SK-N-SH treated with all-trans-retinoic acid at 6 μM for 48 hours (cell line): ENCODE measurements at regions not wholly inside any gene's neighbourhood (a gene's known extent, or its start where the extent isn't known, plus 50 kb on each side); places are given as distances from the start of the nearest gene placed in this dataset.

Experiments used
- ATAC-seq: fragments of 200-7000 bp; cut with Tn5 transposase; 3 replicates; pipeline ENCODE4 v1.9.1; 2020; ENCODE audit warnings: mild to moderate bottlenecking, moderate library complexity
- ARNTL ChIP-seq: fragments of 450-650 bp; formaldehyde crosslinking; IDR thresholded peaks from 2 replicates; pipeline ENCODE4 v1.5.0; 2020; ENCODE audit warnings: low read depth, mild to moderate bottlenecking, moderate library complexity, borderline replicate concordance
- BACH2 ChIP-seq: fragments of 250-450 bp; sonication (Bioruptor Pico); IDR thresholded peaks from 2 replicates; pipeline ENCODE4 v1.9.0; 2021; ENCODE audit warnings: mild to moderate bottlenecking, borderline replicate concordance
- CSDC2 ChIP-seq: fragments of 250-450 bp; sonication (Bioruptor Pico); IDR thresholded peaks from 2 replicates; pipeline ENCODE4 v1.5.0; 2020; ENCODE audit warnings: mild to moderate bottlenecking, moderate library complexity
- ESRRG ChIP-seq: fragments of 250-450 bp; sonication (Bioruptor Pico); IDR thresholded peaks from 2 replicates; pipeline ENCODE4 v1.6.1; 2021; ENCODE audit warnings: mild to moderate bottlenecking
- GLIS3 ChIP-seq: fragments of 250-450 bp; sonication (Bioruptor Pico); IDR thresholded peaks from 2 replicates; pipeline ENCODE4 v1.5.0; 2020; ENCODE audit warnings: mild to moderate bottlenecking, moderate library complexity
- ISL1 ChIP-seq: fragments of 250-450 bp; sonication (Bioruptor Pico); IDR thresholded peaks from 2 replicates; pipeline ENCODE4 v2.1.2; 2022; ENCODE audit warnings: mild to moderate bottlenecking, moderate library complexity
- OSR1 ChIP-seq: fragments of 250-450 bp; sonication (Bioruptor Pico); IDR thresholded peaks from 2 replicates; pipeline ENCODE4 v1.8.0; 2022; ENCODE audit warnings: moderate library complexity, mild to moderate bottlenecking, inconsistent platforms
- PPARA ChIP-seq: fragments of 250-450 bp; sonication (Bioruptor Pico); IDR thresholded peaks from 2 replicates; pipeline ENCODE4 v1.5.0; 2020; ENCODE audit warnings: mild to moderate bottlenecking, borderline replicate concordance
- RARB ChIP-seq: fragments of 250-450 bp; sonication (Bioruptor Pico); IDR thresholded peaks from 2 replicates; pipeline ENCODE4 v1.8.0; 2021; ENCODE audit warnings: mild to moderate bottlenecking, moderate library complexity
- SNAI2 ChIP-seq: fragments of 250-450 bp; sonication (Bioruptor Pico); IDR thresholded peaks from 2 replicates; pipeline ENCODE4 v1.5.0; 2020; ENCODE audit warnings: mild to moderate bottlenecking, moderate library complexity
- TCF4 ChIP-seq: fragments of 250-450 bp; sonication (Bioruptor Pico); IDR thresholded peaks from 2 replicates; pipeline ENCODE4 v1.8.0; 2021; ENCODE audit warnings: mild to moderate bottlenecking, moderate library complexity, borderline replicate concordance
- TOX ChIP-seq: fragments of 250-450 bp; sonication (Bioruptor Pico); IDR thresholded peaks from 2 replicates; pipeline ENCODE4 v1.8.0; 2021; ENCODE audit warnings: mild to moderate bottlenecking, moderate library complexity, borderline replicate concordance
- ZC3H10 ChIP-seq: fragments of 250-450 bp; sonication (Bioruptor Pico); IDR thresholded peaks from 2 replicates; pipeline ENCODE4 v1.5.1; 2021; ENCODE audit warnings: mild to moderate bottlenecking, moderate library complexity
- ZFP3 ChIP-seq: fragments of 250-450 bp; sonication (Bioruptor Pico); IDR thresholded peaks from 2 replicates; pipeline ENCODE4 v1.5.0; 2020; ENCODE audit warnings: mild to moderate bottlenecking, moderate library complexity
- ZFP30 ChIP-seq: fragments of 450-650 bp; formaldehyde crosslinking; IDR thresholded peaks from 2 replicates; pipeline ENCODE4 v1.5.0; 2022; ENCODE audit warnings: mild to moderate bottlenecking, moderate library complexity
- ZNF565 ChIP-seq: fragments of 450-650 bp; formaldehyde crosslinking; conservative IDR thresholded peaks from 2 replicates; pipeline ENCODE4 v1.5.0; 2020; ENCODE audit warnings: low read depth, mild to moderate bottlenecking, moderate library complexity
- ZNF8 ChIP-seq: fragments of 450-650 bp; formaldehyde crosslinking; IDR thresholded peaks from 2 replicates; pipeline ENCODE4 v1.5.0; 2020; ENCODE audit warnings: mild to moderate bottlenecking, moderate library complexity
- TF ChIP-seq, protein P1 (sequence below): fragments of 250-450 bp; sonication (Bioruptor Pico); IDR thresholded peaks from 2 replicates; pipeline ENCODE4 v1.5.1; 2020; ENCODE audit warnings: low read depth, mild to moderate bottlenecking, moderate library complexity
- TF ChIP-seq, protein P2 (sequence below): fragments of 250-450 bp; sonication (Bioruptor Pico); IDR thresholded peaks from 2 replicates; pipeline ENCODE4 v1.8.0; 2020; ENCODE audit warnings: mild to moderate bottlenecking, moderate library complexity, borderline replicate concordance
- TF ChIP-seq, protein P3 (sequence below): fragments of 250-450 bp; sonication (Bioruptor Pico); IDR thresholded peaks from 2 replicates; pipeline ENCODE4 v1.5.1; 2021; ENCODE audit warnings: mild to moderate bottlenecking, moderate library complexity
- TF ChIP-seq, protein P4 (sequence below): fragments of 250-450 bp; sonication (Bioruptor Pico); IDR thresholded peaks from 2 replicates; pipeline ENCODE4 v1.5.0; 2020; ENCODE audit warnings: mild to moderate bottlenecking, moderate library complexity

DNA sequence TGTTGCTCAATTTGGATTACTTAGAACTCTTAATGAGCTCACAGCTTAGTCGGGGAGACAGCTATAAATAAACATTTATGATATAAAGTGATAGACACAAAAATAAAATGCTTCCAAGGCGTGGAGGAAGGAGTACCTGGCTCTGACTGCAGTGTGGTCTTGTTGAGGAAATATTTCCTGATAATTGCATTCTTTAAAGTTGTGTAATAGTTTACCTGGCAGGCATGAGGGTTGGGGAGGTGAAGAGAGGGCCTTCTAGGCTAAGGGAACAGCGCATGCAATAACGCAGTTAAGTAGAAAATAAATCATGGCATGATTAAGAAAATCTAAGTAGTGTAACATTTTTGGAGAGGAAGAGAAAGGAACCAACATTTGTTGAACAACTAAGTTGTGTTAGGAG lies 260.5 kb upstream of the ATP2B1 start:
- TF ChIP-seq, protein P1, sequence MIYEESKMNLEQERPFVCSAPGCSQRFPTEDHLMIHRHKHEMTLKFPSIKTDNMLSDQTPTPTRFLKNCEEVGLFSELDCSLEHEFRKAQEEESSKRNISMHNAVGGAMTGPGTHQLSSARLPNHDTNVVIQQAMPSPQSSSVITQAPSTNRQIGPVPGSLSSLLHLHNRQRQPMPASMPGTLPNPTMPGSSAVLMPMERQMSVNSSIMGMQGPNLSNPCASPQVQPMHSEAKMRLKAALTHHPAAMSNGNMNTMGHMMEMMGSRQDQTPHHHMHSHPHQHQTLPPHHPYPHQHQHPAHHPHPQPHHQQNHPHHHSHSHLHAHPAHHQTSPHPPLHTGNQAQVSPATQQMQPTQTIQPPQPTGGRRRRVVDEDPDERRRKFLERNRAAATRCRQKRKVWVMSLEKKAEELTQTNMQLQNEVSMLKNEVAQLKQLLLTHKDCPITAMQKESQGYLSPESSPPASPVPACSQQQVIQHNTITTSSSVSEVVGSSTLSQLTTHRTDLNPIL (CRISPR knock-in tag) = no peak
- TF ChIP-seq PPARA = no peak
- no peak for TF ChIP-seq ESRRG (CRISPR knock-in tag)
- no peak for TF ChIP-seq ZNF565 (CRISPR knock-in tag)
- no peak for TF ChIP-seq TOX (CRISPR knock-in tag)
- no peak for TF ChIP-seq ISL1
- TF ChIP-seq GLIS3 (CRISPR knock-in tag) = no peak
- TF ChIP-seq ZC3H10 (CRISPR knock-in tag) = no peak
- no peak for TF ChIP-seq SNAI2 (CRISPR knock-in tag)
- no peak for TF ChIP-seq ZNF8
- TF ChIP-seq, protein P2, sequence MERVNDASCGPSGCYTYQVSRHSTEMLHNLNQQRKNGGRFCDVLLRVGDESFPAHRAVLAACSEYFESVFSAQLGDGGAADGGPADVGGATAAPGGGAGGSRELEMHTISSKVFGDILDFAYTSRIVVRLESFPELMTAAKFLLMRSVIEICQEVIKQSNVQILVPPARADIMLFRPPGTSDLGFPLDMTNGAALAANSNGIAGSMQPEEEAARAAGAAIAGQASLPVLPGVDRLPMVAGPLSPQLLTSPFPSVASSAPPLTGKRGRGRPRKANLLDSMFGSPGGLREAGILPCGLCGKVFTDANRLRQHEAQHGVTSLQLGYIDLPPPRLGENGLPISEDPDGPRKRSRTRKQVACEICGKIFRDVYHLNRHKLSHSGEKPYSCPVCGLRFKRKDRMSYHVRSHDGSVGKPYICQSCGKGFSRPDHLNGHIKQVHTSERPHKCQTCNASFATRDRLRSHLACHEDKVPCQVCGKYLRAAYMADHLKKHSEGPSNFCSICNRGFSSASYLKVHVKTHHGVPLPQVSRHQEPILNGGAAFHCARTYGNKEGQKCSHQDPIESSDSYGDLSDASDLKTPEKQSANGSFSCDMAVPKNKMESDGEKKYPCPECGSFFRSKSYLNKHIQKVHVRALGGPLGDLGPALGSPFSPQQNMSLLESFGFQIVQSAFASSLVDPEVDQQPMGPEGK = no peak
- no peak for TF ChIP-seq CSDC2
- no peak for TF ChIP-seq BACH2 (CRISPR knock-in tag)
- TF ChIP-seq, protein P3, sequence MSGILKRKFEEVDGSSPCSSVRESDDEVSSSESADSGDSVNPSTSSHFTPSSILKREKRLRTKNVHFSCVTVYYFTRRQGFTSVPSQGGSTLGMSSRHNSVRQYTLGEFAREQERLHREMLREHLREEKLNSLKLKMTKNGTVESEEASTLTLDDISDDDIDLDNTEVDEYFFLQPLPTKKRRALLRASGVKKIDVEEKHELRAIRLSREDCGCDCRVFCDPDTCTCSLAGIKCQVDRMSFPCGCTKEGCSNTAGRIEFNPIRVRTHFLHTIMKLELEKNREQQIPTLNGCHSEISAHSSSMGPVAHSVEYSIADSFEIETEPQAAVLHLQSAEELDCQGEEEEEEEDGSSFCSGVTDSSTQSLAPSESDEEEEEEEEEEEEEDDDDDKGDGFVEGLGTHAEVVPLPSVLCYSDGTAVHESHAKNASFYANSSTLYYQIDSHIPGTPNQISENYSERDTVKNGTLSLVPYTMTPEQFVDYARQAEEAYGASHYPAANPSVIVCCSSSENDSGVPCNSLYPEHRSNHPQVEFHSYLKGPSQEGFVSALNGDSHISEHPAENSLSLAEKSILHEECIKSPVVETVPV (CRISPR knock-in tag) = no peak
- no peak for TF ChIP-seq ZFP3 (CRISPR knock-in tag)
- TF ChIP-seq OSR1 (CRISPR knock-in tag) = no peak
- no peak for TF ChIP-seq ZFP30
- TF ChIP-seq, protein P4, sequence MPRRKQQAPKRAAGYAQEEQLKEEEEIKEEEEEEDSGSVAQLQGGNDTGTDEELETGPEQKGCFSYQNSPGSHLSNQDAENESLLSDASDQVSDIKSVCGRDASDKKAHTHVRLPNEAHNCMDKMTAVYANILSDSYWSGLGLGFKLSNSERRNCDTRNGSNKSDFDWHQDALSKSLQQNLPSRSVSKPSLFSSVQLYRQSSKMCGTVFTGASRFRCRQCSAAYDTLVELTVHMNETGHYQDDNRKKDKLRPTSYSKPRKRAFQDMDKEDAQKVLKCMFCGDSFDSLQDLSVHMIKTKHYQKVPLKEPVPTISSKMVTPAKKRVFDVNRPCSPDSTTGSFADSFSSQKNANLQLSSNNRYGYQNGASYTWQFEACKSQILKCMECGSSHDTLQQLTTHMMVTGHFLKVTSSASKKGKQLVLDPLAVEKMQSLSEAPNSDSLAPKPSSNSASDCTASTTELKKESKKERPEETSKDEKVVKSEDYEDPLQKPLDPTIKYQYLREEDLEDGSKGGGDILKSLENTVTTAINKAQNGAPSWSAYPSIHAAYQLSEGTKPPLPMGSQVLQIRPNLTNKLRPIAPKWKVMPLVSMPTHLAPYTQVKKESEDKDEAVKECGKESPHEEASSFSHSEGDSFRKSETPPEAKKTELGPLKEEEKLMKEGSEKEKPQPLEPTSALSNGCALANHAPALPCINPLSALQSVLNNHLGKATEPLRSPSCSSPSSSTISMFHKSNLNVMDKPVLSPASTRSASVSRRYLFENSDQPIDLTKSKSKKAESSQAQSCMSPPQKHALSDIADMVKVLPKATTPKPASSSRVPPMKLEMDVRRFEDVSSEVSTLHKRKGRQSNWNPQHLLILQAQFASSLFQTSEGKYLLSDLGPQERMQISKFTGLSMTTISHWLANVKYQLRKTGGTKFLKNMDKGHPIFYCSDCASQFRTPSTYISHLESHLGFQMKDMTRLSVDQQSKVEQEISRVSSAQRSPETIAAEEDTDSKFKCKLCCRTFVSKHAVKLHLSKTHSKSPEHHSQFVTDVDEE (CRISPR knock-in tag) = no peak
- ATAC-seq = no peak

DNA sequence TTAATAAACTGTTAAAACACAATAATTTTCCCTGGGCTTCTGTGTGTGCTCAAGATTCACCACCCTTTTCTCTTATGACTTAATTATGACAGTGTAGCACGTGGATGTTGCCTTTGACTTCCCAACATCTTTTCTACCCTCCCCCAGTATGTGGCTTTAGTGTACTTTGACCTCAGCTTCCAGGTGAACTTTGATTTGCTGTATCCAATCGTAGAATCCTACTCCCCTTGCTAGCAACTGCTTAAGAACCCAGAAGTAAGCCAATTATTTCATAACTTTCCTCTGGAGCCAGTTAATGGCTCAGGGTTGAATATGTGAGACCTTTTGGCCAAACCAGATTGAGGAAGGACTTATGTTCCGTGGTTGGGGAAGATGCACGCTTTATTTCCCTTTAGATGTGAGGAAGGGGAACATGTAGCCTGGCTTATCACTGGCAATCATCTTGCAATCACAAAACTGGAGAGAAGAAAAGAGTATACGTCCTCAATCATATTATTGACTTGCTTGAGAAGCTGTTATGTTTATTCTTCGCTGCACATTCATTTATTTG lies 259.6 kb upstream of the ATP2B1 start:
- no peak for ATAC-seq
- no peak for TF ChIP-seq ESRRG (CRISPR knock-in tag)
- TF ChIP-seq ARNTL (CRISPR knock-in tag) = no peak
- no peak for TF ChIP-seq ZFP30
- TF ChIP-seq, protein P4 (CRISPR knock-in tag) = no peak
- no peak for TF ChIP-seq ISL1
- no peak for TF ChIP-seq TOX (CRISPR knock-in tag)
- TF ChIP-seq, protein P2 = no peak
- no peak for TF ChIP-seq PPARA
- TF ChIP-seq CSDC2 = no peak
- no peak for TF ChIP-seq RARB (CRISPR knock-in tag)
- no peak for TF ChIP-seq BACH2 (CRISPR knock-in tag)
- TF ChIP-seq TCF4 (CRISPR knock-in tag) = no peak
